B cell (primary cell): ENCODE measurements at regions not wholly inside any gene's neighbourhood (a gene's known extent, or its start where the extent isn't known, plus 50 kb on each side); places are given as distances from the start of the nearest gene placed in this dataset.

Source experiments
- ATAC-seq: fragments of 200-7000 bp; cut with Tn5 transposase; one replicate; pipeline ENCODE4 v1.10.0; 2021; ENCODE audit warnings: low read depth, mild to moderate bottlenecking, moderate number of reproducible peaks, moderate library complexity
- CTCF ChIA-PET: fragments of 350-600 bp; sonication (Branson Sonifier 250); formaldehyde crosslinking; loops from one replicate; lab custom pipeline; 2021; ENCODE audit warnings: antibody characterized with exemption, inconsistent platforms; lab: Charles Lee
- POLR2A ChIA-PET: fragments of 350-600 bp; sonication (Branson Sonifier 250); formaldehyde crosslinking; loops from one replicate; lab custom pipeline; 2021; ENCODE audit warnings: antibody characterized with exemption; lab: Charles Lee
- DNase-seq: peaks from one replicate; pipeline ENCODE4 v3.0.0; 2013
- H2AFZ ChIP-seq: 2 replicates; pipeline ENCODE4 v1.6.1; 2012; ENCODE audit warnings: mild to moderate bottlenecking, low read depth, low read length; ENCODE audit not compliant: insufficient read depth, poor library complexity, severe bottlenecking
- H3K27ac ChIP-seq, 2 donors: 1 replicate in 1 of 2; 2 replicates in 1 of 2; pipeline ENCODE4 v1.5.1; 2012 to 2013; ENCODE audit warnings: low read length in 2 of 2, mild to moderate bottlenecking in 2 of 2, moderate library complexity in 1 of 2
- H3K27me3 ChIP-seq, 4 experiments: fragments of 200-600 bp in 1 of 4; sonication (generic) in 1 of 4; replicated peaks in 1 of 4; 1 replicate in 2 of 4; 2 replicates in 2 of 4; pipeline versions ENCODE4 v1.6.1 to v1.7.0; 2013 to 2016; ENCODE audit warnings: low read length in 3 of 4, mild to moderate bottlenecking in 2 of 4, mixed read lengths in 1 of 4, moderate library complexity in 1 of 4; ENCODE audit not compliant: insufficient read depth in 4 of 4, control insufficient read depth in 3 of 4; ENCODE audit errors: control extremely low read depth in 1 of 4
- H3K36me3 ChIP-seq, 2 experiments: replicated peaks in 1 of 2; 1 replicate in 1 of 2; 2 replicates in 1 of 2; pipeline versions ENCODE4 v1.6.1 to v1.7.1; 2013; ENCODE audit warnings: low read length in 1 of 2; ENCODE audit not compliant: insufficient read depth in 2 of 2, control insufficient read depth in 1 of 2; ENCODE audit errors: control extremely low read depth in 1 of 2, extremely low read depth in 1 of 2
- H3K4me1 ChIP-seq, 2 donors: fragments of 200-600 bp in 1 of 2; sonication (generic) in 1 of 2; 1 replicate in 1 of 2; 2 replicates in 1 of 2; pipeline versions ENCODE4 v1.5.1 to v1.6.1; 2013 to 2017; ENCODE audit warnings: low read length in 2 of 2; ENCODE audit not compliant: control insufficient read depth in 2 of 2, insufficient read depth in 2 of 2
- H3K4me2 ChIP-seq: replicated peaks from 2 replicates; pipeline ENCODE3; 2012; ENCODE audit warnings: mild to moderate bottlenecking, low read depth, low read length; ENCODE audit not compliant: poor library complexity, severe bottlenecking
- H3K4me3 ChIP-seq, 5 experiments: fragments of 200-600 bp in 1 of 5; sonication (generic) in 1 of 5; 1 replicate in 3 of 5; 2 replicates in 2 of 5; pipeline versions ENCODE4 v1.5.1 to v1.7.0; 2011 to 2016; ENCODE audit warnings: low read length in 4 of 5, mild to moderate bottlenecking in 4 of 5, low read depth in 2 of 5, control low read depth in 1 of 5, moderate library complexity in 1 of 5; ENCODE audit not compliant: insufficient read depth in 1 of 5; ENCODE audit errors: control extremely low read depth in 1 of 5, extremely low read depth in 1 of 5
- H3K79me2 ChIP-seq: fragments of 200-600 bp; sonication (generic); one replicate; pipeline ENCODE4 v1.6.0; 2016; ENCODE audit warnings: low read length; ENCODE audit not compliant: control insufficient read depth, insufficient read depth
- H3K9ac ChIP-seq: fragments of 200-600 bp; sonication (generic); 2 replicates; pipeline ENCODE4 v1.6.1; 2017; ENCODE audit warnings: mild to moderate bottlenecking, low read length, moderate library complexity
- H3K9me3 ChIP-seq, 3 donors: one replicate each; pipeline versions ENCODE4 v1.6.1 to v1.7.1; 2013; ENCODE audit warnings: low read length in 2 of 3; ENCODE audit not compliant: control insufficient read depth in 2 of 3, insufficient read depth in 1 of 3; ENCODE audit errors: control extremely low read depth in 1 of 3
- H4K20me1 ChIP-seq: 2 replicates; pipeline ENCODE4 v1.6.0; 2012; ENCODE audit warnings: mild to moderate bottlenecking, low read length; ENCODE audit not compliant: insufficient read depth, control insufficient read depth, poor library complexity, severe bottlenecking
- H3K27ac Mint-ChIP-seq: one replicate; pipeline ENCODE4 v1.8.0; 2021; ENCODE audit warnings: mixed read lengths
- H3K27me3 Mint-ChIP-seq: one replicate; pipeline ENCODE4 v1.8.0; 2021; ENCODE audit warnings: mixed read lengths
- H3K4me1 Mint-ChIP-seq: one replicate; pipeline ENCODE4 v1.8.0; 2021; ENCODE audit warnings: mixed read lengths
- H3K4me3 Mint-ChIP-seq: one replicate; pipeline ENCODE4 v1.8.0; 2021; ENCODE audit warnings: mixed read lengths
- H3K9me3 Mint-ChIP-seq: one replicate; pipeline ENCODE4 v1.8.0; 2022; ENCODE audit warnings: mixed read lengths; ENCODE audit not compliant: insufficient read depth
- CTCF ChIP-seq: fragments of 200-600 bp; IDR thresholded peaks from one replicate; pipeline ENCODE4 v1.8.0; 2022; ENCODE audit warnings: antibody characterized with exemption, mild to moderate bottlenecking
- EZH2 ChIP-seq: IDR thresholded peaks from 2 replicates; pipeline ENCODE4 v1.6.1; 2012; ENCODE audit warnings: borderline replicate concordance, low read depth, mild to moderate bottlenecking, moderate library complexity, low read length; ENCODE audit not compliant: insufficient read depth, poor library complexity, severe bottlenecking
- WGBS: methylation state at CpG from one replicate; pipeline ENCODE4 v1.1.5; 2013; ENCODE audit warnings: missing lambda C conversion rate; ENCODE audit not compliant: insufficient coverage; 5-methylcytosine and 5-hydroxymethylcytosine counted together
- intact Hi-C: fragments of 100-400 bp; cut with micrococcal nuclease; formaldehyde crosslinking; loops from one replicate; pipeline ENCODE4 v1.10.0; 2022

- Mint-ChIP-seq H3K4me1 (no peaks in the 10 kb centered on the region), H3K4me3 (no peak overlapping the region), H3K27me3 (no peaks in the 10 kb centered on the region), H3K27ac (no peak overlapping the region), H3K9me3 (peaks cover 18% of the 10 kb centered on the region)
- Histone ChIP-seq H3K36me3 (no peaks in the 10 kb centered on the region), H3K4me2 (no peak overlapping the region), H3K27me3 (no peaks in the 10 kb centered on the region), H3K4me1 (no peaks in the 10 kb centered on the region), H3K9ac (no peak overlapping the region), H2AFZ (no peak overlapping the region), H3K4me3 (no peak overlapping the region), H3K9me3 (peaks cover 0 to 27% (median 19%) of the 10 kb centered on the region in 3 donors), H3K27ac (no peak overlapping the region), H3K79me2 (no peaks in the 10 kb centered on the region), H4K20me1 (no peaks in the 10 kb centered on the region)
- TF ChIP-seq EZH2: no peak
- ChIA-PET POLR2A (no interaction called here), CTCF (no interaction called here)
- DNase-seq: no peak
- ATAC-seq: no peak
- intact Hi-C loops: no loop called here
These were observed 296.8 kb downstream of the SMARCA2 start for GRCh38 chr9:2311920-2312319.

DNA sequence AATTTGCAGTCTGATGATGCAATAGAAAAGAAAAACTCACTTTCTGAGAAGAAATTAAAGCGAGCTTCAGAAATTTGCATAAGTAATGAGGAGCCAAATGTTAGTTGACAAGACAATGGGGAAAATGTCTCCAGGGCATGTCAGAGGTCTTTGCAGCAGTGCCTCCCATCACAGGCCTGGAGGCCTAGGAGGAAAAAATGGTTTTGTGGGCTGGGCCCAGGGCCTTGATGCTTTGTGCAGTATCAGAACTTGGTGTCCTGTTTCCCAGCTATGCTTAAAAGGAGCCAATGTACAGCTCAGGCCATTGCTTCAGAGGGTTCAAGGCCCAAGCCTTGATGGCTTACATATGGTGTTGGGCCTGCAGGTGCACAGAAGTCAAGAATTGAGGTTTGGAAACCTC lies 298.4 kb downstream of the SMARCA2 start:
- Histone ChIP-seq H3K36me3 (no peaks in the 10 kb centered on the region), H2AFZ (no peak overlapping the region), H3K27ac (no peak overlapping the region), H3K27me3 (no peaks in the 10 kb centered on the region), H3K4me1 (no peaks in the 10 kb centered on the region), H3K4me2 (no peak overlapping the region), H4K20me1 (no peaks in the 10 kb centered on the region), H3K79me2 (no peaks in the 10 kb centered on the region), H3K9ac (no peak overlapping the region), H3K9me3 (peaks cover 0 to 27% (median 19%) of the 10 kb centered on the region in 3 donors), H3K4me3 (no peak overlapping the region)
- intact Hi-C loops: no loop called here
- ChIA-PET CTCF (no interaction called here), POLR2A (no interaction called here)
- no peak for TF ChIP-seq EZH2
- TF ChIP-seq CTCF: no peak
- Mint-ChIP-seq H3K27ac (no peak overlapping the region), H3K9me3 (peaks cover 18% of the 10 kb centered on the region), H3K4me3 (no peak overlapping the region), H3K27me3 (no peaks in the 10 kb centered on the region), H3K4me1 (no peaks in the 10 kb centered on the region)
- ATAC-seq (no peak), DNase-seq (no peak)
- WGBS: 100% methylated on average over 1 of the region's 1 CpG
